Activated CD4-positive, alpha-beta T cell treated with anti-CD3 and anti-CD28 coated beads, Interleukin-2, amount 10 ng/mL, durations not matched to agents 24 days and 14 days (primary cell): ENCODE measurements at regions not wholly inside any gene's neighbourhood (a gene's known extent, or its start where the extent isn't known, plus 50 kb on each side); places are given as distances from the start of the nearest gene placed in this dataset.

Source experiments
- DNase-seq: peaks from one replicate; pipeline ENCODE4 v3.0.0; 2022
- H3K27ac Mint-ChIP-seq: one replicate; pipeline ENCODE4 v1.8.0; 2022; ENCODE audit warnings: mild to moderate bottlenecking, mixed read lengths
- H3K27me3 Mint-ChIP-seq: one replicate; pipeline ENCODE4 v1.8.0; 2022; ENCODE audit warnings: mixed read lengths
- H3K36me3 Mint-ChIP-seq: one replicate; pipeline ENCODE4 v1.8.0; 2022; ENCODE audit warnings: low read depth, mild to moderate bottlenecking, mixed read lengths
- H3K4me1 Mint-ChIP-seq: one replicate; pipeline ENCODE4 v1.8.0; 2021; ENCODE audit warnings: mixed read lengths
- H3K4me3 Mint-ChIP-seq: one replicate; pipeline ENCODE4 v1.8.0; 2022; ENCODE audit warnings: mild to moderate bottlenecking, moderate library complexity, mixed read lengths
- H3K9me3 Mint-ChIP-seq: one replicate; pipeline ENCODE4 v1.8.0; 2021; ENCODE audit warnings: mixed read lengths
- intact Hi-C: fragments of 100-400 bp; cut with micrococcal nuclease; formaldehyde crosslinking; loops from one replicate; pipeline ENCODE4 v1.15.1; 2023

GRCh38 chr13:91151921-91152320, 195.6 kb upstream of the MIR17HG start:
- intact Hi-C loops: no loop called here
- no peak overlapping the region for H3K4me3 Mint-ChIP-seq
- H3K27me3 Mint-ChIP-seq: peaks cover 1% of the 10 kb centered on the region

GRCh38 chr13:91153372-91153771, 194.1 kb upstream of the MIR17HG start:
- Mint-ChIP-seq H3K9me3 (no peaks in the 10 kb centered on the region), H3K36me3 (no peaks in the 10 kb centered on the region), H3K4me1 (no peaks in the 10 kb centered on the region), H3K4me3 (no peak overlapping the region), H3K27ac (no peak overlapping the region), H3K27me3 (peaks cover 6% of the 10 kb centered on the region)
- intact Hi-C loops: no loop called here
- DNase-seq: no peak

More at GRCh38 chr13:91151921-91152320, 195.6 kb upstream of the MIR17HG start:
- no peaks in the 10 kb centered on the region for H3K4me1 Mint-ChIP-seq
- H3K36me3 Mint-ChIP-seq: no peaks in the 10 kb centered on the region
- no peaks in the 10 kb centered on the region for H3K9me3 Mint-ChIP-seq
- H3K27ac Mint-ChIP-seq: no peak overlapping the region
- no peak for DNase-seq

DNA sequence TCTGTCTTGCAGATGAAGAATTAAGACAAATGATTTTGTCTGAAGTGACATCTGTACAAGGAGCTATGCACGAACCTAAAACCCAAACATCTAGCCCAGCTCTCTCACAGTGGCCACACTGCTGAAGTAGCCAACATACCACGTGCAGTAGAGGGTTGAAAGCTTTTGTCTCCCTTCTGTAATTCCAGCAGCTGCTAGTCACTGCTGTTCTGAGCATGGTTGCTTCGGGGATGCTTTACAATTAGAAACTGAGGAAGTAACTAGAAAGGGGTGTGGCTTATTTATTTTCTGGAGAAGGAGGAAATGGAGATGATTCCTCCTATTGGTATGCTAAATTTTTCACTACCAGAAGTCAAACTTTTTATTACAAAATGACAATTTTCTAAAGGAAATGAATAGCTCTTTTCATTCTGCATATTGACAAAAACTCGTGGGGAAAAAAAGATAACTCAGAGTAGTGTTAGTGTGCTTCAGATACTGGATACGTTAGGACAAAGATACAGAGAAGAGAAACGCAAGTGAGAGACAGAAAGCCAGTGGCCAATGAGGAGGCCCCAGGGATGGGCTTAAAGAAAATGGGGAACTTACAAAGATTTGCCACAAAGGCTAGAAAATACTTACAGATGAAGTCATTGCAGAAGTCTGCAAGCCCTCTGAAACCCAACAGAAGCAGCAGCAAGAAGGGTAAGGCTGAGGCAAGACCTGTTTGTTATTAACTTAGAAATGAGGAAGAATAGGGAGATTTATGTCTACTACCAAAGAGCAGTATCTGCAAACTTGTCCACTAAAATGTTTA, 192.7 kb upstream of the MIR17HG start:
- H3K4me1 Mint-ChIP-seq: no peaks in the 10 kb centered on the region
- H3K9me3 Mint-ChIP-seq: no peaks in the 10 kb centered on the region
- no peak for DNase-seq
- H3K4me3 Mint-ChIP-seq: no peak overlapping the region
- H3K36me3 Mint-ChIP-seq: no peaks in the 10 kb centered on the region
- H3K27me3 Mint-ChIP-seq: peaks cover 17% of the 10 kb centered on the region
- intact Hi-C loops: no loop called here
- no peak overlapping the region for H3K27ac Mint-ChIP-seq

GRCh38 chr13:91155512-91156114, 191.9 kb upstream of the MIR17HG start:
- H3K36me3 Mint-ChIP-seq: no peaks in the 10 kb centered on the region
- H3K27me3 Mint-ChIP-seq: peaks cover 17% of the 10 kb centered on the region
- intact Hi-C loops: no loop called here
- H3K27ac Mint-ChIP-seq: no peak overlapping the region
- no peaks in the 10 kb centered on the region for H3K9me3 Mint-ChIP-seq
- DNase-seq: no peak
- H3K4me1 Mint-ChIP-seq: no peaks in the 10 kb centered on the region
- H3K4me3 Mint-ChIP-seq: no peak overlapping the region

DNA sequence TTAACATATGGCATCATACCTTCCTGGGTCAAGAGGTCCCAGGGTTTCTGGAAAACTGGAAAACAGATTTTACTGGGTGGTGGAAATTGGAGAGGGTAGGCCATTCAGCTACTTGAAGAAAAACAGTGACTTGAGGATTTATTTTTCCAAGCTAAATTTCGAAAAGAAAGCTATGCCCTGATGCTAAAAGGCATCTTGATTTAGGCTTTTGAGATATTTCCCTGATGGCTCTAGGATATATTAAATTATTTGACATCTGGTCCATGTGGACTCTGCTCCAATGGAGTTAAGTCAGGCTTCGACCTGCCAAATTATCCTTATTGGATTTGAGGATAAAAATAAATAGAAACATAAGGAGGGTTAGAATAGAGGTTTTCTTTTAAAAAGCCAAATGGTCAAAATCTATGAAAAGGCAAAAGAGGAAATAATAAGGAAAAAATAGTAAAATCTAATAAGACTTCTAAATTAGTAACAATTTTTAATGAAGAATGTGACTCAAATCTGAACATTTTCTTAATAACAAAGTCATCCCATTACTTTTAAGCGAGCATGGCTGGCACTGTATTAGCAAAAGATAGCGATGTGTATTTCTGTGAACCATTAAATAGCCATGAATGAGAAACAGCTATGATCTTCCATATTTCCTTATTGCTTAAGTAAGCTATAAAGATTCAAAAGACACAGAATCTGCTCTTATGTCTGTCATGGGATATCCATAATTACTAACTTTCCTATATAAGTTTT, 190.0 kb upstream of the MIR17HG start:
- no peaks in the 10 kb centered on the region for H3K4me1 Mint-ChIP-seq
- DNase-seq: no peak
- H3K36me3 Mint-ChIP-seq: no peaks in the 10 kb centered on the region
- H3K9me3 Mint-ChIP-seq: no peaks in the 10 kb centered on the region
- intact Hi-C loops: no loop called here
- H3K27me3 Mint-ChIP-seq: peaks cover 17% of the 10 kb centered on the region
- no peak overlapping the region for H3K27ac Mint-ChIP-seq
- no peak overlapping the region for H3K4me3 Mint-ChIP-seq

DNA sequence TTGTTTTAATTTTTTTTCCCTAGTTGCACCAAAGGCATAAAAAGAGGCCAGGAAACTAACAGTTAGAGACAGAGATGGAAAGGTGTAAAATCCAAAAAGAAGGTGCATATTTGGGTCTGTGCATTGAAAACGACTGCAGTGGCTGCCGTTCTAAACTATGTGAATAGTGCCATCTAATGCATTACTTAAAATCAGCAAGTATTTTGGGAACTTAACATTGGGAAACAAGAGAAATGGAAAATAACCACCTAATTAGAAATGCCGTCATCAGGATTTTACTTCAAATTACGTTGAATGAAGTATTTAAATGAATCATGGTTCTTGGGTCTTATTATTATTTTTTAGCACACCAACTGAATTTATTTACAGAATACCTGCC, 189.5 kb upstream of the MIR17HG start:
- H3K9me3 Mint-ChIP-seq: no peaks in the 10 kb centered on the region
- no peak for DNase-seq
- H3K4me1 Mint-ChIP-seq: no peaks in the 10 kb centered on the region
- H3K36me3 Mint-ChIP-seq: no peaks in the 10 kb centered on the region
- peaks cover 15% of the 10 kb centered on the region for H3K27me3 Mint-ChIP-seq
- H3K27ac Mint-ChIP-seq: no peak overlapping the region
- no peak overlapping the region for H3K4me3 Mint-ChIP-seq
- intact Hi-C loops: no loop called here

DNA sequence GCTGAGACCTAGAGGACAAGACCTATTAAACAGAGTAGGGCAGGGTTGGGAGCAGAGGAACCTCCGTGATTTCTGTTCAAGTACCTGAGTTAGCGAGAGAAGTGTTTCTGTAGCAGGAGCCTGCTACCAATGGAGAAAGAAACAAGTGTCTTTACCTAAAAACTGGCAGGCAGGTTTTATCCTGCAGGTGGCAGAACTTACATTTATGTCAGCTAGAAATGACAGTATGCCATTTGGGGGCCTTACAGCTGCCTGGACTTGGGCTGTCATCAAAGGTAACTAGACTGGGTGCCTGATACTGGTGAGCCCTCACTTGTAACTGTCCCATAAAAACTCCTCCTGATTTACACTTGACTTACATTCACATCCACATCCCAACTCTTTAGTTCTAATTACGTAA, 185.3 kb upstream of the MIR17HG start:
- H3K9me3 Mint-ChIP-seq: no peaks in the 10 kb centered on the region
- no peak overlapping the region for H3K4me3 Mint-ChIP-seq
- H3K36me3 Mint-ChIP-seq: no peaks in the 10 kb centered on the region
- H3K27ac Mint-ChIP-seq: no peak overlapping the region
- no peak for DNase-seq
- H3K27me3 Mint-ChIP-seq: peaks cover 14% of the 10 kb centered on the region
- intact Hi-C loops: no loop called here
- H3K4me1 Mint-ChIP-seq: no peaks in the 10 kb centered on the region

DNA sequence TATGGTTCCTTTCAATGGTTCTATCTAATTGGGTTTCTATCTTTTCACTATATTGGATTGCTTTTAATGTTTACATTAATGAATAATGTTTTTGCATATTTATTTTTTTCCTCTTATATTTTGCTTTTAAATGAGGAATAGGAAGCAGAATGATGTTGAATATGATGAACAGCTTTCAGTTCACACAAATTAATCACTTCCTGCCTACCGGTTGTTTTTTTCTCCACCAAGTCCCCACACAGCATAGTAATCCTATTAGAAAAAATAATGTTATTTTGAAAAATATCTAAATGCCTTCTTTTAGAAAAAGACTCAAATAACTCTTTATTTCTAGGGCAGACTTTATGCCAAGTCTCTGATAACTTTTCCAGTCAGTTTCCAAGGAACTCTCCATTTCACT, 184.9 kb upstream of the MIR17HG start:
- Mint-ChIP-seq H3K4me3 (no peak overlapping the region), H3K27me3 (peaks cover 11% of the 10 kb centered on the region), H3K27ac (no peak overlapping the region), H3K4me1 (no peaks in the 10 kb centered on the region), H3K36me3 (no peaks in the 10 kb centered on the region), H3K9me3 (no peaks in the 10 kb centered on the region)
- no peak for DNase-seq
- intact Hi-C loops: no loop called here

DNA sequence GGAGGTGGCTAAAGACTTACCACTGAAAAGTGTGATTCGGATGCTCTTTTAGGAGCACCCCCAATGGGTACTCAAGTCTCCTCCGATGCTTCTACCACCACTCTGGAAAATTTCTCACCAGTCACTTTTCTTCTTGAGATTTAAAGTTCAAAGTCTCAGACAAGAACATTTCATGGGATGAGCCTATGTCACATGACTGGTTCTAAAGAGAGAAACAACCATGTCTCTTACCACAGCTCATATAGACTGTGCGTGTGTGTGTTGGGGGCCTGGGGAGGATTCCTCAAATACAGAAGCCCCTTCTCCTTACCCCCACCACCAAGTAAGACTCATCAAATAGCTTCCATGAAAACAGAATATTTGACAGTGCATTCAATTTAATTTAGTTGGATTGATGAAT, 181.7 kb upstream of the MIR17HG start:
- H3K9me3 Mint-ChIP-seq: no peaks in the 10 kb centered on the region
- intact Hi-C loops: no loop called here
- no peak overlapping the region for H3K4me3 Mint-ChIP-seq
- H3K27ac Mint-ChIP-seq: no peak overlapping the region
- H3K27me3 Mint-ChIP-seq: no peaks in the 10 kb centered on the region
- H3K4me1 Mint-ChIP-seq: no peaks in the 10 kb centered on the region
- H3K36me3 Mint-ChIP-seq: no peaks in the 10 kb centered on the region
- no peak for DNase-seq

DNA sequence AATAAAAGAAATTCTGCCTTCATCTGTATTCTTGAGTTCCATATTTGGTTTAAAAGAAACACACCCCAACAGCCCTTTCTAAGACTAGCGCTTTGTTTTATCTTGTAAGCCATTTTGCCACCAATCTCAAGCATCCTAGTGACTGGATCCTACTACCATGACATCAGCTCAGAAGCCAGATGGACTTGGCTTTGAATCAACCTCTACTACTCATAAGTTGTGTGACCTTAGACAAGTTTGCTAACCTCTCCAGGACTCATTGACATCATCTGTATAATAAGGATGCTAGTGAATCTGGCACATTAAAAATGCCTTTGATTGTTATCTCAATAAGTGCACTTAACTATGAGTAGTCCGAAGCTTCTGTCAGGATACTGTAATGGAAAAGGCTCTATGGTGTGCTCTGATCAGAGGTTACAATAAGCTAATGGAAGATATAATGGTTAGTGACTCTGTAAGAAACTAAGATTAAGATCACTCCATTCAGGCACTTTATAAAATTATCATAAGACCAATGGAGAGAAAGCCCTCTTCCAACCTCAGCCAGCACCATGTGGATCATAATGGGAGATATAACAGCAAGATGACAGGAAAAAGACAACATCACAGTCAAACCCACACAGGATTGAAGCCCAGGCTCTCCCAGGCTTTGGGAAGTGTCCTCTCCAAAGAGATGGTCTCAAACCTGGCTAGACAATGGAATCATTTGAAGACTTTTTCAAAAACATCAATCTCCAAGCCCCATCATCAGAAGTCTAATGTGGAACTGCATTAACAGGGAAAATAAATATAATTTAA, 180.6 kb upstream of the MIR17HG start:
- no peak overlapping the region for H3K4me3 Mint-ChIP-seq
- no peaks in the 10 kb centered on the region for H3K27me3 Mint-ChIP-seq
- H3K27ac Mint-ChIP-seq: no peak overlapping the region
- H3K36me3 Mint-ChIP-seq: no peaks in the 10 kb centered on the region
- no peaks in the 10 kb centered on the region for H3K4me1 Mint-ChIP-seq
- intact Hi-C loops: no loop called here
- no peaks in the 10 kb centered on the region for H3K9me3 Mint-ChIP-seq
- DNase-seq: no peak

- Mint-ChIP-seq H3K27ac (no peak overlapping the region), H3K36me3 (no peaks in the 10 kb centered on the region), H3K27me3 (no peaks in the 10 kb centered on the region), H3K4me1 (no peaks in the 10 kb centered on the region), H3K4me3 (no peak overlapping the region), H3K9me3 (no peaks in the 10 kb centered on the region)
- intact Hi-C loops: no loop called here
- no peak for DNase-seq
Measured at GRCh38 chr13:91167706-91168385, 179.6 kb upstream of the MIR17HG start.

DNA sequence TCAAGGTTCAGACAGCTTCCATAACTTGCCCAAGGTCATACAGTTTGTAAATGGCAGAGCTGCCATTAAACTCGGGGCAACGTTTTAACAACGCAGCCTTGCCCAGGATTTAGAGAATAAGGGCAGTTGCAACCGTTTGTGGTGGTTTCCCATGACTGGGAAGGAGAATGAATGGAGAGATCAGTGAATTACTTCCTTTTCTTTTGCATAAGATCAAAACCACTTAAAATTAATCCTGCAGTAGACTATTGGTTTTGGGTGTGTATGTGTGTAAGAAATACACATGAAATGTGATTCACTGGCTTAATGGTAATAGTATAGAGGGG, 179.1 kb upstream of the MIR17HG start:
- Mint-ChIP-seq H3K27ac (no peak overlapping the region), H3K27me3 (no peaks in the 10 kb centered on the region), H3K36me3 (no peaks in the 10 kb centered on the region), H3K4me3 (no peak overlapping the region), H3K4me1 (no peaks in the 10 kb centered on the region), H3K9me3 (no peaks in the 10 kb centered on the region)
- intact Hi-C loops: no loop called here
- DNase-seq: no peak

GRCh38 chr13:91169321-91170050, 178.0 kb upstream of the MIR17HG start:
- Mint-ChIP-seq H3K36me3 (no peaks in the 10 kb centered on the region), H3K4me3 (no peak overlapping the region), H3K27ac (no peak overlapping the region), H3K4me1 (no peaks in the 10 kb centered on the region), H3K9me3 (no peaks in the 10 kb centered on the region), H3K27me3 (no peaks in the 10 kb centered on the region)
- no peak for DNase-seq
- intact Hi-C loops: no loop called here
